ENCODE measurements at regions not wholly inside any gene's neighbourhood (a gene's known extent, or its start where the extent isn't known, plus 50 kb on each side); places are given as distances from the start of the nearest gene placed in this dataset.

DNA sequence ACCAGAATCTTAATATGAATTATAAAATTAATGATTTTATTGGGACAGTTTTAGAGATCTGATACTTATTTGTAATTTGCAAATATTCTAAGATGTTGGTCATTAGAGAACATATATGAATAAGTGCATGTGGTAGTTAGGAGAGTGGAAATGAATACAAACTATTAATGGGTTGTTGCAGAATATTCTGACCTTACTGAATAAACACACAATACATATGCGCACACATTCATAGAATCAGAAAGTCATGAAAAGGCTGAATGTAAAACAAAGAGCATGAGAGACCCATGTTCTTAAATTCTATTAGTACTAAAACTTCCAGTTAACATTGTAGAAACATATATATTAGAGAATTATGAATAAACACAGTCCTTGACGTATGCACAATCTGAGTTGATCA, 301.7 kb upstream of the TRAM1L1 start:
- TF ChIP-seq, protein P1, sequence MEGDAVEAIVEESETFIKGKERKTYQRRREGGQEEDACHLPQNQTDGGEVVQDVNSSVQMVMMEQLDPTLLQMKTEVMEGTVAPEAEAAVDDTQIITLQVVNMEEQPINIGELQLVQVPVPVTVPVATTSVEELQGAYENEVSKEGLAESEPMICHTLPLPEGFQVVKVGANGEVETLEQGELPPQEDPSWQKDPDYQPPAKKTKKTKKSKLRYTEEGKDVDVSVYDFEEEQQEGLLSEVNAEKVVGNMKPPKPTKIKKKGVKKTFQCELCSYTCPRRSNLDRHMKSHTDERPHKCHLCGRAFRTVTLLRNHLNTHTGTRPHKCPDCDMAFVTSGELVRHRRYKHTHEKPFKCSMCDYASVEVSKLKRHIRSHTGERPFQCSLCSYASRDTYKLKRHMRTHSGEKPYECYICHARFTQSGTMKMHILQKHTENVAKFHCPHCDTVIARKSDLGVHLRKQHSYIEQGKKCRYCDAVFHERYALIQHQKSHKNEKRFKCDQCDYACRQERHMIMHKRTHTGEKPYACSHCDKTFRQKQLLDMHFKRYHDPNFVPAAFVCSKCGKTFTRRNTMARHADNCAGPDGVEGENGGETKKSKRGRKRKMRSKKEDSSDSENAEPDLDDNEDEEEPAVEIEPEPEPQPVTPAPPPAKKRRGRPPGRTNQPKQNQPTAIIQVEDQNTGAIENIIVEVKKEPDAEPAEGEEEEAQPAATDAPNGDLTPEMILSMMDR (IDR thresholded peaks at IDR 0.05): no peak
- no peak for TF ChIP-seq ZFX (IDR thresholded peaks at IDR 0.05; ENCODE audit: borderline replicate concordance)
